GM18507 (cell line): ENCODE measurements at regions not wholly inside any gene's neighbourhood (a gene's known extent, or its start where the extent isn't known, plus 50 kb on each side); places are given as distances from the start of the nearest gene placed in this dataset.
"Not testable (repeated sequence)": the region's sequence is repeated elsewhere in the genome, so short reads cannot be mapped to it uniquely, and the experiment has no call there.

ENCODE experiments used
- DNase-seq: peaks from one replicate; pipeline ENCODE4 v3.0.0; 2011; ENCODE audit warnings: low read depth; ENCODE audit not compliant: insufficient read length; ENCODE audit errors: extremely low spot score
- FAIRE-seq: peaks from 2 replicates; lab custom pipeline; 2011; peaks lifted over from hg19 to GRCh38; lab: Jason Lieb, UNC

DNA sequence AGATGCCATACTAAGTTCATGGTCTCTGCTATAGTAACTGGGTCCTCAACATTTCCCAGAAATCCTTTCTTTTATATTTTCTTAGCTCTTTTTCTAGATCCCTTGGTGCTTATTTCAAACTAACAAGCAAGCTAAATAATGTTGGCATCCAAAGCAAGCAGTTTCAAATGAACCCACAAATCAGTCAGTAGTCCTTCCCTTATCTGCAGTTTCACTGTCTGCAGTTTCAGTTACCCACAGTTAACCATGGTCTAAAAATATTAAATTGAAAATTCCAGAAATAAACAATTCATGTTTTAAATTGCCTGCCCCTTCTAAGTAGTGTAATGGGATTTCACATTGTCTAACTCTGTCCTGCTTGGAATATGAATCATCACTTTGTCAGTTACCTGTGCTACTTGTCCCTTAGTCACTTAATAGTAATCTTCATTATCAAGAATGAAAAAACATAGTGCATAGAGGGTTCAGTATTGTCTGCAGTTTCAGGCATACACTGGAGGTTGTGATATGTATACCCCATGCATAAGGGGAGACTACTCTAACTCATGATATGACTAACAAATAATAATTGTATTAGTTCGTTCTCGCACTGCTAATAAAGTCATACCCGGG is 633.7 kb downstream of the MECOM start:
- DNase-seq (no peak), FAIRE-seq (no peak)

DNA sequence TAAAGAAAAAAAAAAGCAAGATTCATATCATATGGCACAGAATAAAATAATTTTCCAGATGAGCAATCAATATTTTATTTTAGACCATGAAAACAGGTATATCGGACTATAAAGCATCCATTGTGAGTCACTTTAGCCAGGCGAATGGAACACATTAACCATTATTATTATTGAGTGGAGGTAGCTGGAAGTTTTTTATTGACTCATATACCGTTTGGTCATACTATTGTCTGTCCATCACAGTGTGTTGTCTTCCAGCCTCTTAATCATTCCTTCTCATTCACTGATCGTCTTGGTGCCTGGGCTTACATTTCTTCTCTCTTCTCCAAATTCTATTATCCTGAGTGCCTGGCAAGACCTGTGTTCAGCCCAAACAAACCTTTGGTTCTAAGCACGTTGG is 634.8 kb downstream of the MECOM start:
- DNase-seq (no peak), FAIRE-seq (no peak)

DNA sequence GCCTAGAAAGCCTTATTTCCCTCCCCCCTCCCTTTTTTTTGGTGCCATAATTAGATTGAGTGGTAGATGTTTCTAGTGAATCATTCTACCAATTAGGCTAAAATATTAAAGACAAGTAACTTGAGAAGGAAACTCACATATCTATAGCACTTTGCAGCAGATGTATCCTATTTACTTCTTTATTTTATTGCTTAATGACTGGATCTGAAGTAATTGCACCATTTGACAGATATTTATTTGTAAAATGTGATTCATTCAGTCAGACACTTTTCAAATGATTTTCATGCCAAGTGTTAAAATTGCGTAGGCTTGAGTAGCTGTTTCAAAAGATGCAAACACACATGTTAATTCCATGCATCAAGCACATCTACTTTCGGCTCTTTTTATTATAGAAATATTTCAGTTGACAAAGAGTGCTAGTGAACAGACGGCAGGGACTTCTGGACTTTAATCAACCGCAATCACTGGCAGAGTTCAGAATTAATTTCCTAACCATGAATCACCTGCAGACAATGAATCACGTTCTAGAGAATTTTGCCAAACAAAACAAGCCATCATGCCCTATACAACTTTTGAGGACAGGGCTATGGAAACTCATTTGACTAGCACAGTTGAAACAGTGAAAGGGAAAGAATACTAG is 636.8 kb downstream of the MECOM start:
- FAIRE-seq (no peak), DNase-seq (no peak)

DNA sequence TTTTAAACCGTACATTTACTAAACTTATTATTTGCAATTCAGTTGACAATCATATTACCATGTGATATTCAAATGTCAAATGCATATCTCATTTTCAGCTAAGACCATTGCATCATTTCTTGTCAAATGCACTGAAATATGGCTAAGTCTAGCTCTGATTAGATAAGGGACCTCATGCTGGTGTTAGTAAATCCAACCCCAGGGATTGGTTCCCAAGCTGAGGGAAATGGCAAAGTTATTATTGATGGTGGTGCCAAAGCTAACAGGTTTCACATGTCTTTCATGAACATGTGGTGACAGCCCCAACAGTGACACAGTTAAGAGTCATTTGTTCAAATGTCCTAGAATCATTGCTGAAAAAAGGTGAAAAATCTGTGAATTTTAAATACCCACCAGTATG is 641.1 kb downstream of the MECOM start:
- no peak for FAIRE-seq
- DNase-seq: no peak

DNA sequence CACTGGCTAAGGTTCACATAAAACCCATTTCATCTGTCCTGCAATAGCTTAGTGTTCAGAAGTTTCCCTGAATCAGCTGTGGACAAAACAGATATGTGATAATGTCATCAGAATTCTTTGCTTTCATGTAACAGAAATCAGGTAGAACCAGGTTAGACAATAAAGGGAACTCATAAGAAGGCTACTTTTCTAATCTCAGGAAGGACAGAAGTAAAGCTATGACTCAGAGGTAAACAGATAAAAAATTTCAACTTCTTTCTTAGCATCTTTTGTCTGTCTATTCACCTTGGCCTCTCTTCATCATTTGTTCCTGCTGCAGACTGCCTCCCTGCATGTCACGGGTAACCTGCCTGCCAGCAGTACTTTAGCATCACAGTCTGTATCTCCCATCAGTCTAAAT is 643.1 kb downstream of the MECOM start:
- FAIRE-seq: no peak
- DNase-seq: no peak

DNA sequence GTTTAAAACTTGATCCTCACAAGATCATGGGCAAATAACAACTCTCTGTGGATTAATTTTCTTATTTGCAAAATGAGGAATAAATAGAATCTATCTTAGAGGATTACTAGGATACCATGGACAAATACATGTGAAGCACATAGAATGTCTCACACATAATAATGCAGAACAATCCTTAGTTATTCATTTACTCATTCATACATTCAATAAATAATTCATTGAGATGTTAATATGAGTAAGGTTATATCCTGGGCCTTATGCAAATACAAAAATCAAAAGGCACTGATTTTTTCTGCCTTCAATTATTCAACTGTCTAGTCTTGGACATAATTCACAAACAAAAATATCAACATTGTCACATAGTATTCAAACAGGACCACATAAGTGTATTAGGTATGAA is 654.1 kb downstream of the MECOM start:
- DNase-seq (no peak), FAIRE-seq (no peak)

DNA sequence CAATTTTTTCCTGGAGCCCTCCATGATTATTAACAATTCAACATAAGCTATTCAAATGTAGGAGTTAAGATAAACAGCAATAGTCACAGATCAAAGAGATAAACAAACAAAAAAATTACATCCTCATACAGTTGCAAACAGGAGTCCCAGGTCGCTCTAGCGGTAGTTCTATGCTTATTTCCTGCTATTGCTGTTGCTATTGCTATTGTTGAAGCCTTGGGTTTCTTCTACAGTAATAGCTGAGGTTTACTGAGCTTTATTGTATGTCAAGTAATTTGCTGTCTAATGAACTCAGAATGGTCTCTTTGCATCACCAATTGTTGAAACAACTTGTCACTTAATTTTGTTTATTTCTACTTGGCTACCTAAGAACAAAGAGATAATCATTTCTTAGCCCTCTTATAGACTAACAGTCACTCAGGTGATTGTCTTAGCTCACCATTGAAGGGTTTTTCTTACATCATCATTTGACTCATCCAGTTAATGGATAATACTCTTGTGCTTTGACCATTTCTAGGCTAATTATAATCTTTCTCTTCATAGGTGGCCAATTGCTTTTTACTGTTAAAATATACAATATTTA is 654.6 kb downstream of the MECOM start:
- DNase-seq (no peak), FAIRE-seq (no peak)

DNA sequence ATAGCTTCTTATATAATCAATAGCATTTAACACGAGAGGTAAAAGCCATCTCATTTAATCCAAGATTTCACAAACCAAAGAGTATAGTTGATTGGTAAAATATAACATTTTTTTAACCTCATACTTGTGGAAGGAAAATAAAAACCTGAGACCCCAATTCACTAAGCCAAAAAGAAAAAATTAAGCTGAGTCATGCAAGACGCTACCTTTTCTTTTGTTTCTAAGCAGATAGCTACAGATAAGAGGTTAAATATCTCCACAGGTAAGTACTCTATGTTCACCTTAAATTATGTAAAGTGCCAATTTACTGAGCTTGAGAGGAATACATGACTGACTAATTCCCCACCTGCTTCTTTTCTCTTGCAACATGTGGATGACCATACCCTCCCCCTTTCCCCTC is 656.4 kb downstream of the MECOM start:
- FAIRE-seq (no peak), DNase-seq (no peak)

DNA sequence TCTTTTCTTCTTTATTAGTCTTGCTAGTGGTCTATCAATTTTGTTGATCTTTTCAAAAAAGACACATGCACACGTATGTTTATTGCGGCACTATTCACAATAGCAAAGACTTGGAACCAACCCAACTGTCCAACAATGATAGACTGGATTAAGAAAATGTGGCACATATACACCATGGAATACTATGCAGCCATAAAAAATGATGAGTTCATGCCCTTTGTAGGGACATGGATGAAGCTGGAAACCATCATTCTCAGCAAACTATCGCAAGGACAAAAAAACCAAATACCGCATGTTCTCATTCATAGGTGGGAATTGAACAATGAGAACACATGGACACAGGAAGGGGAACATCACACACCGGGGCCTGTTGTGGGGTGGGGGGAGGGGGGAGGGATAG is 657.1 kb downstream of the MECOM start:
- FAIRE-seq: not testable (repeated sequence)

DNA sequence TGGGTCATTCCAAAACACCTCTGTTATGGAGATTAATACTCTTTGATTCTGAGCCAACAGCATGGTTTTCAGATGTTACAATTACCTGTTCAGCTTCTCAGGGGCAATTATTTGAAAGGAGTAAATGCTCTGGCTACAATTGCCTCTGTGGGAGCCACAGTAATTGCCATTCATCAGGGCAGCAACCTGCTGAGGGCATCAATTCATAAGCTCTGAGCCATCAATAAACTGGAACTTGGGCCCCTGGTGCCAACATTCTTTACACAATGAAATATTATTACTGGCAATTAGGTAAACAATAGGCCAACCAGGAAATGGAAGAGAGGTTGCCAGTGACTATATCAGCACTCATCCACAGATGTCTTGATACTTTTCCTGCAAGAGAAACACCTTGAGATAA is 660.8 kb downstream of the MECOM start:
- FAIRE-seq (no peak), DNase-seq (no peak)

More for the DNA sequence above, 657.1 kb downstream of the MECOM start:
- DNase-seq: not testable (repeated sequence)

DNA sequence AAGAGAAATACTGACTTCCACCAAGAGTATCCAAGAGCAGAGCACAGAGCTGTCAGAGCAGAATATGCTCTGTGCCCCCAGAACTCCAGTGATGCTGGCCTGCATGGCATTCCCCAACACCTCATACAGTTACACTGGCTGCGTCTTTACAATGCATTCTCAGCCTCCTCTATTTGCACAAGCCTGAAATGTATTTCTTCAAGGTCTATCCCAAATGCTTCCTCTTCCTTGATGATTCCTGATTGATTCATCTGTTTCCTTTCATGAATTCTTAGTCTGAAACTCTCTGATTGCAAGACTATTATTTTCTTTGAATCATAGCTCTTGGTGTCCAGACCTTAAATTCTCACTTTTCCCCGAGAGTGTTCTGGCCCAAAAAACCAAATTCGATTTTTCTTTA is 664.7 kb downstream of the MECOM start:
- no peak for FAIRE-seq
- no peak for DNase-seq

DNA sequence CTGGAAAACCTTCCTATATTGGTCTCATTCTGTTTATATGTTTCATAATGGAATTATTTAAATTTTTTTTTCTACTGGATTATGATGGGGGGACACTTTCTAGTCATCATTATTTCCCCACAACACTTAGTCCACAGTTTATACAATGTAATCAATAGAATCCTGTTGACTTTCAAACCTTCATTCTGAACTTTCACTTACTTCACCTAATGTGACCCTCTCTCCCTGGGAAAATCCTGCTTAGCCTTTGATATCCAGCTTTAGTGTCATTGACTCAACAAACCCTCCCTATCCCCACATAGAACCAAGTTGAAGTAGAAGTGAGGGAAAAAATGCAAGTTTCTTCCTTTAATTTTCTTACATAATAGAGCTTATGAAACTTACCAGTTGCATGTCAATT is 666.0 kb downstream of the MECOM start:
- FAIRE-seq (no peak), DNase-seq (no peak)

DNA sequence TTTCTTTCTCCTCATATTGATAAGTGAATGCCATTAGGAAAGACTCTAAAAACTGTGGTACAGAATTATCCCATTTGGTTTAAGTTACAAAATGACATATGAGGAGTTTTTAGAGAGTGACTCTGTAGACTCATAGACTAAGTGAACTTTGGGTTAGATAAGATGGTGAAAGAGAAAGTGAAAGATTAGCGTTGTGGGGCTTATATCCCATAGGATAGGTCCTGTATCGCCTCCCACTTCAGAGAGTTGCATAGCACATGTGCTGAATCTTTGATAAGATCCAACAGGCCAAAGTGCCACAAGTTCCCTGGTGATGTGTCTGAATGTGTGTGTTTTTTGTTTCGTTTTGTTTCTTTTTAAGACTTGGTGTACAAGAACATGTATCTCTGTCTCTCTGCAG is 666.9 kb downstream of the MECOM start:
- FAIRE-seq: no peak
- DNase-seq: no peak

DNA sequence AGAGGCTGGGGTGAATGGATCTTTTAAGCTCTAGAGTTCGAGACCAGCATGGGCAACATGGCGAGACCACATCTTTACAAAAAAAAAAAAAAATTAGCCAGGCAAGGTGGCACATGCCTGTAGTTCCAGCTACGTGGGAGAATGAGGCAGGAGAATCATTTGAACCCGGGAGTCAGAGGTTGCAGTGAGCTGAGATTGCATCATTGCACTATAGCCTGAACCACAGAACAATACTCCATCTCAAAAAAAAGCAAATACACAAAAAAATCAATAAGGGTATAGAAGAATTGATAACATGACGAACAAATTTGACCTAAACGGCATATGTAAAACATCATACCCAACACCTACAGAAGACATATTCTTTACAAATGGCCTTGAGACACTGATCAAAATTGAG is 668.4 kb downstream of the MECOM start:
- FAIRE-seq (no peak), DNase-seq (no peak)

DNA sequence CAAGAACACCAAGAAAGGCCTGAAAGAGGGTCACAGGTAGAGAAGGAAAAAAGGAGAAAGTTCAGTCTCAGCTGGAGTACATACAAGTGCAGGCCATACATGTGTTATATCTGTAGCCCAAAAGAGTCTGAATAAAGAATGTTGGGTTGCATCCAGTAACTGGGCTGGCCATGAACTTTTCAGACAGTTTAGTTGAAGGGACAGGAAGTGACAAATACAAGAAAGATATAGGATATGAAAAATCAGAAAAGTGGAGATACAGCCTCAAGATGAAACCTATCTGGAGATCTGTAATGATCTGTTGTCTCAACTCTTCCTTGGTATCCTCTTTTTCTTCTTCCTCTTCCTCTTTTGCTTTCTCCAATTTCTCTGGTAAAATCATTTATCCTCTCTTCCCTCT is 671.7 kb downstream of the MECOM start:
- FAIRE-seq: no peak
- no peak for DNase-seq

DNA sequence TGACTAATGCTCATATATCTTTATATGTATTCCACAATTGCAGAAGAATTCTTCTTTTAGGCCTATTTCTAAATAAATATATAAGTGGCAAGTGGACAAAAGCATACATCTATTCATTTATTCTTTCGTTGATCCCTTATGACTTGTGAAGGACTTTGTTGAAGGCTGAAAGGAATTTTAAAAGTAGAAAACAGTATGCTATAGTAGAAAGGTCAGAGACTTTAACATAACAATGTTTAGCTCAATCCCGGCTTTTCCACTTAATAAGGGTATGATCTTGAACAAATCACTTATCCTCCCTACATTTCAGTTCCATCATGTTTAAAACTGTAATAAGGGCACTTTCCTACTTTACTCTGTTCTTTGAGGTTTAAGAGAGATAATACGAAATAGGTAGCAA is 672.9 kb downstream of the MECOM start:
- DNase-seq: no peak
- FAIRE-seq: no peak

DNA sequence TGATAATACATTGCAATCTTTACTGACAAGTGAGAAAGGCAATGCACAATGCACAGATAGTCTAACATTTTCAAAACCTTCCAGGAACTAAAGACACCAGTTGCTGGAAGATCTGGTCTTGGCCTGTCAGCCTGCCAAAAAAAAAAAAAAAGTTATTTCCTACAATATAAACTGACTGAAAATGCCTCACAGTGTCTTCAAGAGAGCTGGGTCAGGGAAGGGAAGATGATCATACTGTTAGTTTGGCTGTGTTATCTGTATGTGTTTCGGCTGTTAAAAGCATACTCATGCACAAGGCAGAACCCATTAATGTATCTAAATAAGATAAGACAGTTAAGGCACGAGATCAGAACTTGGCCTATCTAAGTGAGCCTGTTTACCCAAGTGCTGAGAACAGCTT is 673.4 kb downstream of the MECOM start:
- FAIRE-seq (no peak), DNase-seq (no peak)

DNA sequence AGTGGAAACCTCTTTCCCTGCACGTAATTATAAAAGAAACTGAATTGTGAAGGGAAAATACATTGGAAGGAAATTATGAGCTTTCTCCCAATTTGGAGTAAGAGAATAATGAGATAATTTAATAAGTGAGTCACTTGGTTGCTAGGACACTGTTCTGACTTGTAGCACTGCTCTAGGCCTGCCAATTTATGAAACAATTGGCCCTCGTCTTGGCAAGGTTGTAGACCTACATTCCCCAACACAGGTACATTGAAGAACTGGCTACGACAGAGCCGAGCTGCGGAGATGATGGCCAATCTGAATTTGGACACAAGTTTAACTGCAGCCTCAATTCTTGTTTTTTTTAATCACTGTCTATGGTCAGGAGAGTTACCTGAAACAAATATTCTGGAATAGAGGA is 674.1 kb downstream of the MECOM start:
- FAIRE-seq: no peak
- DNase-seq: no peak

DNA sequence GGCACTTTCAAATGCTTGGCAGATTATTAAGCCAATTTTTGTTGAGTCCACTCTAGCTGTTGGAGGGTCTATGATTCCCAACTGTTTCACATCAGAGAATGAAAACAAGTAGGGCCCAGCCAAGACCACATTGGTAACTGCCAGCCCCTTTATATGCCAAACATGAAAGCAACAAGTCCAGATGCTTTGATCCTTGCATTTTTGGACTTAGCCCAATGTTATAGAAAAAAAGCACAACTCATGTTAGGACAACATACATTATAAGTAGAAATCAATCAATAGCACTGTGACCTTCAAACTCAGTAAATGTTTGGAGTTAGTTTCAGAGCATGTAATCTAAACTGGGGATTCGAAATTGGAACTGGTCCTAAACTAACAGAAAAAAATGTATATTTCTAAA is 674.7 kb downstream of the MECOM start:
- DNase-seq (no peak), FAIRE-seq (no peak)

DNA sequence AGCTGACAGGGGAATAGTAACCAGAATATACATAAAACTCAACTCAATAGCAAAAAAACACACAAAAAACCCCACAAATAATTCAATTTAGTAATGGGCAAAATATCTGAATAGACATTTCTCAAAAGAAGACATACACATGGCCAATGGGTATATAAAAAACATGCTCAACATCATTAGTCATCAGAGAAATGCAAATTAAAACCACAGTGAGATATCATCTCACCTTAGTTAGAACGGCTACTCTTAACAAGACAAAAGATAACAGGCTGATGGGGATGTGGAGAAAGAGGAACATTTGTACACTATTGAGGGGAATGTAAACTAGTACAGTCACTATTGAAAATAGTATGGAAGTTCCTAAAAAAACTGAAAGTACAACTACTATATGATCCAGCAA is 678.6 kb downstream of the MECOM start:
- DNase-seq (no peak), FAIRE-seq (no peak)

DNA sequence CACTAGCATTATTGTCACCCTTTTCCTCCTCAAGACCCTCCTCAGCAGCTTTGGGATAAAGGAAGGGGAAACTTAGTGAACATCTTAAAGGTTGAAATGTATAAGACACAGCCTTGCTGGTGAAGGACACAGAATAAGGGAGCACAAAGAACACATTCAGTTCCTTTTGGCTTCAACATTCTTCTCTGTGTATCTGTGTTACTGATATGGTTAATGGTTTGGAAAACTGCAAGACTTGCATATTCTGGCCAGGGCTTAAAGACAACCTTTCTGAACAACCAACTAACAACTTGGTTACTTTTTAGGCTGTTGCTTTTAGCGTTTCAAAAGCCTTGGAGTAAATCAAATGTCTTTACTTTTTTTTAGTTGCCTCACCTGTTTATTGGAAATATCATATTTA is 680.5 kb downstream of the MECOM start:
- FAIRE-seq (no peak), DNase-seq (no peak)
